ENCODE measurements at regions not wholly inside any gene's neighbourhood (a gene's known extent, or its start where the extent isn't known, plus 50 kb on each side); places are given as distances from the start of the nearest gene placed in this dataset.

DNA sequence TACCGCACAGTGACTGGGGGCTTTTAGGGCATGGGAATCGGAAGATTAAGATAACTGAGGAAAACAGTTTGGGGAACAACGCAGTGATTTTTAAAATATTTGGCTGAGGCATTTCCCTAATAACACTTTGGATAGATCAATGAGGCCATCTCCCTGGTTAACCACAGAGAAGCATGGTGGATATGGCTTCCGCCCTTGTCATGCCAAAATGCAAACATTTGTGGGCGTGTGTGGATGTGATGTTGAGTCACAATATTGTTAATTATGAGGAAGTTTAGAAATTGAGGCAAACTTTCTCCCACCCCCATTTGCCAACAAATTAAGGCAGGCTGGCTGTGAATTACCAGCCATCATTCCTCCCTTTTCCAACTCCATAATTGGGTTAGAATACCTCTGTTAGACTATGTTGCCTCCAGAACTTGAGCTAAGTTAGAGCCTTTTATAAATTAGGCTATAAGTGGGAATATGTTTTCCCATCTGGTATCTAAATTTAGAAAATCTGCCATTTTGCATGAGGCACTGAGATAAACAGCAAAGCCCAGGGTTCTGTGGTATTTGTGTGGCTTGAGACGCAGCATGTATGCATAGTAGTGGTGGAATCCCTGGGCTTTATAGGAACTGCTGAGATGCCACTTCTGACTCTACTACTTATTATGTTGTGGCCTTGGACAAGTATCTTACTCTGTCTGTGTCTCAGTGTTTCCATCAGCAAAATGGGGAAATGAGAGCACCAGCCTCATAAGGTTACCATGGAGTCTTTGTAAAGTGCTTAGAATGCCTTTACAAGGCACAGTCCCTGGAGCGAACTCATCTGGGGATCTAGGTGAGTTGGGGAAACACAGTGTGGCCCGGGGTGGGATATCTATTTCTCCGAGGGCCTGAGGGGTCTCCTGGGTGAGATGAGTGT, 154.6 kb downstream of the C1orf94 start:
- no peak for DNase-seq

DNA sequence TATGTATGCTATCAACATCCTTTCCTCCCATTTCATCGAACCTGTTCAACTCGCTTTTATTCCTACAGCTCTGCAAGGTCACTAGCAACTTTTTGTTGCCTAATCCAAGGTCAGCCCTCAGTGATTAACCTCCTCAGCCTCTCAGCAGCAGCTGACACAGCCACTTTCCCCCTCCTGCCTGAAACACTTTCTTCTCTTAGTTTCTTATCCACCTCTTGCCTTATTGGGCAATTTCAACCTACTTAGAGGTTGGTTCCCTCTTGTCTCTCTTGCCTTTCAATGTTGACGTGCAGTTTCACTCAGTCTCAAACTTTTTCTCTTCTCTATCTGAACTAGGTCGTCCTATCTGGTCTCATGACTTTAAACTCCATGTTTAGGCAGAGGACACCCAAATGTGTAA, 156.3 kb downstream of the C1orf94 start:
- DNase-seq = no peak

DNA sequence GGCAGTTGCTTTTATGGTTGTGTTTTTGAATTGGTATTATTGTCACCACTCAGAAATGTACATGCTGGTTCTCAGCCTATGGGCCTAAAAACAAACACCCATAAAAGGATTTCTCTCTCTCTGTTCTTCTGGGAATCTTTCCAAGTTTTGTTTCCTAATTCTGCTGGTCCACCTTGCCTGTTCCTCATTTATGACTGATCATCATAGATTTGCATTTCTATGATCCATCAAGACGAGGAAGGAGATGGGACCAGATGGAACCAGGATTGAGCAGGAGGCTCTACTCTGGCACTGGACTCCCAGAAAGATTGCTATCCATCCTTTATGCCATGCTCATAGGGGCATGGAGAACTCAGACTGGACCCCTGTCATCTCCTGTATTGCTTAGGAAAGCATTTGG, 162.2 kb downstream of the C1orf94 start:
- DNase-seq = no peak

DNA sequence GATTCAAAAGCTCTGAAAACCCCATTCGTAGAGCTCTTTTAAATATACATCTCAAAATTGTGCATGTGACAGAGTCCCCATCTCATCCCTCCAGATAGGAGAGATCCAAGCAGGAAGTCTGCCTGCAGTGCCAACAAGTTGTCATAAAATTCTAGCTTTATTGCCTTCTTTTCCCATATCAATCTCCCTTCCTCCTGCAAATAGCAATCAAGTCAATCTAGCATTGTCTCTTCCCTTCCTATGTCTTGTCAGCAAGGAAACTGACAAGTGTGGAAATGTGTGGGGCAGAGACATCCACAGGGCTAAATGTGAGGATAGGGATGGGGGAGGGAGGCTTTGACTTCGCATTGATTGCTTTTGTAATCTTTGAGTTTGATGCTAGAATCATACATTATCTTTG, 165.2 kb downstream of the C1orf94 start:
- no peak for DNase-seq

DNA sequence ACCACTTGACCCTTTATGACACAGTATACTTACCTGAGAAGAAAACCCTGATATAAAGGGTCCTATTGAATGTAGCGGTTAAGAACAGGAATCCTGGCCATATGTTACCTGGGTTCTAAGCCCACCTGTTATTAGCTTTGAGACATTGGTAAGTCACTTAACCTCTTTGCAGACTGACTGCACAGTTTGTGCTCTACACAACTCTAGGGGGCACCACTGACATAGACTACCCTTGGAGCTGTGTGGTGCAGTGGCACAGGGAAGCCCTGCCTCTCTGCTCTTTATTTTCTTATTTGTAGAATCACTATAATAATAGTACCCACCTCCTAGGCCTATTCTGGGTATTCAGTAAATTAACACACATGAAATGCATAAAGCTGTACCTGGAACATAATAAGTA, 165.6 kb downstream of the C1orf94 start:
- DNase-seq = no peak

GRCh38 chr1:34346128-34346527, 169.4 kb downstream of the C1orf94 start:
- no peak for DNase-seq

- no peak for DNase-seq
Observed at GRCh38 chr1:34353409-34353808, 176.7 kb downstream of the C1orf94 start.

DNA sequence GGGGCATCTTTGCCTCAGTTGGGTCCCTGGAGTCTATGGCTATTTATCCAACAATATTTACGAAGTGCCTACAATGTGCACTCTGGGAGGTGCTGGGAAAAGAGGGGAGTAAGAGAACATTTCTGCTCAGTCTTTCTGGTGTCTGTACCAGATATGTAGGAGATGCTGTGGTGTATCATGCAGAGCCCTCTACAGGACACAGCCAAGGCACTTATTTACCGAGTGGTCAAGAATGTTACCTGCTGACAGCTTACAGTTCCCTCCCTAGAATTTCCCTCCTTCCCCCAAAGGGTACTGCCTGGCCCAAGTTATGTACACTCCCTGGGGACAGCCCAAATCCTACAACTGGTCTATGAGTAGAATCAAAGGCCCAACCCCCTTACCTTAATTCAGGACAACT, 177.7 kb downstream of the C1orf94 start:
- DNase-seq = no peak

GRCh38 chr1:34356853-34357252, 180.1 kb downstream of the C1orf94 start:
- no peak for DNase-seq

DNA sequence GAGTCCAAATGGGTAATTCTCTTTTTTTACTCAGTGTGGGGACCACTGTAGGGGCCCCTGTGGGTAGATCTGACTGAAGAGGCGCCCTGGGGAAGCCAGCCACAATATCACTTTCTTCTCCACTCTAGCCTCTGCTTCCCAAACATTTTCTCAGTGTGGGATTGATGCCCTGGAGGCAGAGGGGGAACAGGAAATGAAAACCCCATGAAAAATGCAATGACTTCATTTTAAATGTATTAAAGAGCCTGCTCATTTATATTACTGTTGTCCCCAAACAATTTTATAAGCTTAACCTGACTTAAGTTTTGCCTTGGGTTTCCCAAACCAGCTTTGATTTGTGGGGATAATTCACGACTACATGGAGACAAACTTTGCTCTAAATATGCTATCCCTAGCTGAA, 181.9 kb downstream of the C1orf94 start:
- no peak for DNase-seq

DNA sequence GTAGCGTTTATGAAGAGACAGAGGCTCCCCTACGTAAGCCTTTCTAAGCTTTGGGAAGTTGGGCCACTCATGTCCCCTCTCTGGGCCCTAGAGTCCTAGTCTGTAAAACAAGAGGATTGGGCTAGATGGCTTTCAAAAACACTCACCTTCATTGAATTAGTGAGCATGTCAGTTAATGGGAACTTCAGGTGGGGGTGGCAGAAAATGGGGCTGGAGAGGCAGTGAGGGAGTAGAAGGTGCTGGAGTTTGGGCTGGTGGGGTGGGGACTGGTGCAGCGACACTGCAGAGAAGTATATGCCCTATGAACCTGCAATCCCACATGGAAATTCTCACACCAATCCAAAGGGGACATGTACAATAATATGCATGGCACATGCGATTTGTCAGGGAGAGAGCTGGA, 182.7 kb downstream of the C1orf94 start:
- no peak for DNase-seq

GRCh38 chr1:34360574-34360973, 183.9 kb downstream of the C1orf94 start:
- no peak for DNase-seq

DNA sequence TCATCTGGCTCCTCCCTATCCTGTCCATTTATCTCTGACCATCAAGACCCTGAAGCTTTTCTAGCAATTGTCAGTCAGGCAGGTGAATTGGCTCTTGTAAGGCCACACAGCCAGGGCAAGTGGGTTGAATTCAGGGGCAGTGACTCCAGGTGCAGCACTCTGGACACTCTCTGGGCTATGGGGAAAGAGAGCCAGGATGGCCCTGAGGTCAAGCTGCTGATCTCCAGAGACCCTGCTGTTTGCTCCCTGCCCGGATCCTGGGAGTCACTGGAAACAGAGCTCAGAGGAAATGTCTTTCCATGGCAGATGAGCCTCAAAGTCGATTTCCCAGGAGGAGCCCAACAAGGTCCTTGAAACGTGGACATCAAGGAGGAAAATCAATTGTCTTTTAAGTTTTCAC, 184.4 kb downstream of the C1orf94 start:
- no peak for DNase-seq

- no peak for DNase-seq
Observed at GRCh38 chr1:34361781-34362357, 185.2 kb downstream of the C1orf94 start.

- no peak for DNase-seq
Observed at GRCh38 chr1:34362949-34363348, 186.2 kb downstream of the C1orf94 start.

DNA sequence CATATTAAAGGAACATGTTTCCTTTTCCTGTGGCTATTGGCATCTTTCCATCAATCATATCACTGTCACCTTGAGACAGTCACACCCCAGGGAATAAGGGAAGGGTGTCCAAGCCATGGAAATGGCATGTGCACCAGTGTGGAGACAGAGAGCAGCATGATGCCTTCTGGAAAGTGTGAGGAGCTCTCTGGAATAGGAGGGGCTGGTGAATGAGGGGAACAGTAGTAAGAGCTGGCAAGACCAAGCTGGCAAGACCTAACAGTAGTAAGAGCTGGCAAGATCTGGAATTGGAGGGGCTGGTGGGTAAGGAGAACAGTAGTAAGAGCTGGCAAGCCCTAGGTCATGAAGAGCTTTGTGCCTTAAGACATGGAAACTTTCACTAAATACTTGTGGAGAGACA, 186.7 kb downstream of the C1orf94 start:
- DNase-seq = no peak

DNA sequence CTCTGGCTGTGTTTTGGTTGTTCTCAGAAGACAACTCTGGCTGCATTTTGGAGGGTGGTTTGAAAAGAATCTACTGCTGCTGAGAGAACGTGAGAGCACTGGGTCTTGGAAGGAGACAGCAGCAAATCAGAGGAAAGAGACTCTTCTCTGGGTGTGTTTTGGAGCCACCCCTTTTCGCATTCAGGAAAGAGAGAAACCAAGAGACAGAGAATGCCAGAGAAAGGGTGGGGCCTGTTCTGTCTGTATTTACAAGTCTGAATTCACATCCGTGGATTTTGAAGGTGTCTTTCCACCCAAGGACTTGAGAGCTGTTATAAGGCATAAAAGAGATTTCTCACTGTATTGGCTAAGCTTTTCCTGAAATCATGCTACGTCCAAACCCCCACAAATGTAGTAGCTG, 187.2 kb downstream of the C1orf94 start:
- no peak for DNase-seq

- no peak for DNase-seq
Observed at GRCh38 chr1:34364376-34364775, 187.7 kb downstream of the C1orf94 start.

DNA sequence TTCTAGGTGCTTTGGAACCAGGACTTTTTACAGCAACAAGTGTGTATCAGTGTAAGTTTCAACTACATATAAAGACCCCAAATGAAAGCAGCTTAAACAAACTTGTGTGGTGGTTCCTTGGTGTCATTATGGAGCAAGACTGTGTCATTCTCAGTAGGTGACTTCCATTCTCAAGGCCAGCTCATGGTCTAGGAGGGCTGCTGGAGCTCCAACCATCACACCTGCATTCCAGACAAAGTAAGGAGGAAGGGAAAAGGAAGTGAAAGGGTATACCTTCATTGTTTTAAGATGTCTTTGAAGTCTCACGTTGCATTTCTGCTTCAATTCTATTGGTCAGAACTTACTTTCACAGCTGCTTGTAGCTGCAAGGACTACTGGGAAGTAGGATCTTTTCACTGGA, 188.6 kb downstream of the C1orf94 start:
- DNase-seq = no peak

- DNase-seq = no peak
Observed at GRCh38 chr1:34366875-34367624, 190.3 kb downstream of the C1orf94 start.

- no peak for DNase-seq
Observed at GRCh38 chr1:34367954-34368353, 191.2 kb downstream of the C1orf94 start.

GRCh38 chr1:34369701-34370455, 193.2 kb downstream of the C1orf94 start:
- DNase-seq = no peak

DNA sequence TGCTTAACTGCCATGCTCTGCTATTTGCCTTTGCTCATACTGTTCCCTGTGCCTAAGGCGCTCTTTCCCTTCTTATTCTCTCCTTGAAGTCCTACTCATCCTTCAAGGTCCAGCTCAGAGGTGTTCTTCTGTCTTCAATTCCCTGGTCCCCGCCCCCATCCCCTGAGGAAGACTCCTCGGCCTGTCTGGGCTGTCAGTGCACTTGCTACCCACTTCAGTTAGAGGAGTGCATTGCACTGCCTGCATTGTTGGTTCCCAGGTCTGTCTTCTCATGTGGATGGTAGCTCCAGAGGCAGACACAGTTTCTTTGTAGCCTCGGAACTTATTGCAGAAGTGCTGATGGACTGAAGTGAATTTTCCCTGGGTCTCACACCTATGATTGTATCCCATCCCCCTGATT, 194.0 kb downstream of the C1orf94 start:
- DNase-seq = no peak

Measured in stimulated activated CD4-positive, alpha-beta T cell treated with anti-CD3 and anti-CD28 coated beads, Interleukin-12 subunit alpha, Interleukin-12 subunit beta, amount 100 ng/mL, for 4 hours (primary cell).